Epithelial cell of esophagus (primary cell): ENCODE measurements at regions not wholly inside any gene's neighbourhood (a gene's known extent, or its start where the extent isn't known, plus 50 kb on each side); places are given as distances from the start of the nearest gene placed in this dataset.
A peak's percentile ranks its signal among the peaks of the same experiment; 100 is the strongest.

Experiments
- DNase-seq: peaks from one replicate; pipeline ENCODE4 v3.0.0; 2010; ENCODE audit warnings: low read depth
- H3K4me3 ChIP-seq: 2 replicates; pipeline ENCODE4 v1.5.1; 2011; ENCODE audit warnings: mild to moderate bottlenecking, low read length, control low read depth
- CTCF ChIP-seq: IDR thresholded peaks from 2 replicates; pipeline ENCODE4 v1.5.1; 2011; ENCODE audit warnings: low read depth, mild to moderate bottlenecking, low read length, control low read depth, inconsistent platforms; ENCODE audit not compliant: insufficient read depth; ENCODE audit errors: missing control alignments

- no peak for DNase-seq
- no peak for TF ChIP-seq CTCF
- H3K4me3 ChIP-seq, result no peak overlapping the region
Observed at GRCh38 chr22:26732284-26732683, 74.9 kb downstream of the MIAT start.

DNA sequence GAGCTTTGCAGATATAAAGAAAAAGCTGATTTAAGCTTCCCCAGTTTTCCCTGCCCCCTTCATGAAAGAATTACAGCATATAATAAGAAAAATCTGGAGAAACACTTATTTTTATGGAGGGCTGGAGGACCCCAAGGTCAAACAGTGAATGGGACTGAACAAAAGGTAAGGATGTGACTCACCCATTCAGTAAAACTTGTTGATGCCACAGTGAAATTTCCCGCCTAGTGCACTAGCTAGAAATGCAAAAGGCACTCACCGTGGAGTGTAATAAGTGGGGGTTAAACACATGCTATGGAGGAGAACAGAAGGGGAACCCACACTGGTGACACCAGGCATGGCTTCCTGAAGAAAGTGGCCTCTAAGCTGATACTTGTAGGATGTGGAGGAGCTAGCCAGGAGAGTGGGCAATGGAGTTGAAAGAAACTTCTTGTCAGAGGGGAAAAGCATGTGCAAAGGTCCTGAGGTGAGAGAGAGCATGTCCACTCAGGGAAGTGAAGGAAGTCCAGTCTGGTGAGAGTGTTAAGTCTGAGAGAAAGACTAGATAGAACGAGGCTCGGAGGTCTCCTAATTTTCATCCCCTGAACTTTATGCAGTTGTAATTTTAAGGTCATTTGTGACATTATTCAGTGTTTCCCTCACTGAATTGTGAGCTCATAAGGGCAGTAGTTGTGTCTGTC lies 77.1 kb downstream of the MIAT start:
- no peak overlapping the region for H3K4me3 ChIP-seq
- no peak for DNase-seq
- TF ChIP-seq CTCF, result no peak

- H3K4me3 ChIP-seq, result no peak overlapping the region
- no peak for TF ChIP-seq CTCF
- no peak for DNase-seq
Observed at GRCh38 chr22:26735019-26735409, 77.6 kb downstream of the MIAT start.

GRCh38 chr22:26737262-26737661 lies 79.9 kb downstream of the MIAT start:
- no peak for DNase-seq
- H3K4me3 ChIP-seq, result no peak overlapping the region
- TF ChIP-seq CTCF, result no peak

GRCh38 chr22:26740253-26740652 lies 82.9 kb downstream of the MIAT start:
- no peak for DNase-seq
- H3K4me3 ChIP-seq, result no peak overlapping the region
- TF ChIP-seq CTCF, result no peak

GRCh38 chr22:26743149-26743548 lies 85.8 kb downstream of the MIAT start:
- H3K4me3 ChIP-seq, result no peak overlapping the region
- no peak for TF ChIP-seq CTCF
- DNase-seq, result no peak

- H3K4me3 ChIP-seq, result no peak overlapping the region
- peak; percentile 27 for DNase-seq
- TF ChIP-seq CTCF, result no peak
Observed at GRCh38 chr22:26744892-26745808, 87.8 kb downstream of the MIAT start.
